Right lobe of liver (tissue), 4 donors: ENCODE measurements at regions not wholly inside any gene's neighbourhood (a gene's known extent, or its start where the extent isn't known, plus 50 kb on each side); places are given as distances from the start of the nearest gene placed in this dataset.

Experiments
- CTCF ChIP-seq, 4 donors: fragments of 200-600 bp in 3 of 4; fragments of 450-650 bp in 1 of 4; IDR thresholded peaks; one replicate each; pipeline versions ENCODE4 v1.5.1 to v1.8.0; 2016 to 2022; ENCODE audit warnings: antibody characterized with exemption in 4 of 4, mild to moderate bottlenecking in 2 of 4
- POLR2A ChIP-seq: fragments of 450-650 bp; IDR thresholded peaks from one replicate; pipeline ENCODE4 v1.6.1; 2017; ENCODE audit warnings: antibody characterized with exemption, mild to moderate bottlenecking
- donor health status: DM: no; HTN: no; CAD: no.
- donor health status: DM: no; HTN: no; CAD: no.
- donor health status: DM: no; HTN: yes; CAD: no.

GRCh38 chr2:237164474-237165042 lies 78.9 kb downstream of the COPS8 start:
- TF ChIP-seq CTCF (IDR thresholded peaks at IDR 0.05) (no peak), POLR2A (no peak)
